GM19023 (cell line): ENCODE measurements at regions not wholly inside any gene's neighbourhood (a gene's known extent, or its start where the extent isn't known, plus 50 kb on each side); places are given as distances from the start of the nearest gene placed in this dataset.
"Not testable (repeated sequence)": the region's sequence is repeated elsewhere in the genome, so short reads cannot be mapped to it uniquely, and the experiment has no call there.

Source experiments
- ATAC-seq: cut with Tn5 transposase; IDR thresholded peaks from one replicate; pipeline ENCODE4 v1.9.1; 2021; ENCODE audit warnings: mild to moderate bottlenecking, moderate library complexity; ENCODE audit not compliant: unreplicated experiment

- ATAC-seq = no peak
Measured at GRCh38 chr7:67301667-67302066, 305.0 kb downstream of the TYW1 start.

DNA sequence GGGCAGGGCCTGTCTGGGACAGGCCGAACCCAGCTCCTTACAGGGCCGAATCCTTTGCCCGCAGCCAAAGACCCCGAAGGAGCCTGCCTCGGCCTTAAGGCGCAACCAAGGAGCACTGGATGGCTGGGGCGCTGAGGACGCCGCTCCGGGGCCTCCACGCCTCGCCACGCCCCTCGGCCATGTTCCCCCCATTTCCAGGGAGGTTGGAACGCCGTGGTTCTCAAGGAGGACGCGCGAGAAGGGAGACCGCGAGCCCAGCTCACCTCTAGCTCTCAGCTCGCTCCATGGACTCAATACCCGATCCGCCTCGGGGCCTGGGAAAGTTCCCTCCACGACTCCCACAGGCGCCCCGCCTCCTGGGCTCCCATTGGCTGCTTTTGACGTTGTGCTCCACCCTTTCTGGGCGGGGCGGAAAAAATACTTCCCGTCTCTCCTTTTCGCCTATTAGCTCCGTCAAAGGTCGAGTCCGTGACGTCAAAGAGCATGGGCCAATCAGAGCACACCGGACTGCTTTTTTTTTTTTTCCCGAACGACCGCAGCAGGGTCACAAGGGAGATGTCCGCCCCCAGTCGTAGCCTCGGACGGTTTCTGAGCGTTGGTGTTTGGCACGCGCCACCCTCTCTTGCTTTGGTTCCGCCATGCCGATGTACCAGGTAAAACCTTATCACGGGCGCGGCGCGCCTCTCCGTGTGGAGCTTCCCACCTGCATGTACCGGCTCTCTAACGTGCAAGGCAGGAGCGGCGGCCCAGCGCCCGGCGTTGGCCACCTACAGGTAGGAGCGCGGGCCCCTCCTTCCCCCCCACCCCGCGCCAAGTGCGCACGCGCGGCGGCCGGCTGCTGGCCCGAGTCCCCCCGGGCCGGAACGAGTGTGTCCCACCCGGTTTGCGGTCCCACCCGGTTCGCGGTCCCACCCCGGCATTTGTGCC is 305.7 kb downstream of the TYW1 start:
- peak; percentile 88 for ATAC-seq

DNA sequence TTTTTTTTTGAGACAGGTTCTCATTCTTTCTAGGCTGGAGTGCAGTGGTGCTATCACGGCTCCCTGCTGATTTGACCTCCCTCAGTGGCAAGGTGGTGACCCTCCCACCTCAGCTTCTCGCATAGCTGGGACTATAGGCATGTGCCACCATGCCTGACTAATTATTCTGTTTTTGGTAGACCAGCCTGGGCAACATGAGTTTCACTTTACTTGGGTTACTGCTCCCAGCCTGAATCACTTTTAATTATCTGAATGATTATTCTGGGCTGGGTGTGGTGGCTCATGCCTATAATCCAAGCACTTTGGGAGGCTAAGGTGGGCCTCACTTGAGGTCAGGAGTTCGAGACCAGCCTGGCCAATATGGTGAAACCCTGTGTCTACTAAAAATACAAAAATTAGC is 308.2 kb downstream of the TYW1 start:
- ATAC-seq = not testable (repeated sequence)

GRCh38 chr7:67306331-67306730 is 309.7 kb downstream of the TYW1 start:
- ATAC-seq = no peak

GRCh38 chr7:67309764-67310549 is 313.3 kb downstream of the TYW1 start:
- no peak for ATAC-seq

DNA sequence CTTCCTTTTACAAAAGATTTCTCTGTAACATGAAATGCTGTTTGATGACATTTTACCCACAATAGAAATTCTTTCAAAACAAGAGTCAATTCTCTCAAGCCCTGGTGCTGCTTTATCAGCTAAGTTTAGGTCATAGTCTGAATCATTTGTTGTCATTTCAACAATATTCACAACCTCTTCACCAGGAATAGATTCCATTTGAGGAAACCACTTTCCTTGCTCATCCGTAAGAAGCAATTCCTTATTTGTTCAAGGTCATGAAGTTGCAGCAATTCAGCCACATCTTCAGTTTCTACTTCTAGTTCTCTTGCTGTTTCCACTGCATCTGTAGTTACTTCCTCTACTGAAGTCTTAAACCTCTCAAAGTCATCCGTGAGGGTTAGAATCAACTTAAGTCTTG is 315.3 kb downstream of the TYW1 start:
- ATAC-seq = no peak

- ATAC-seq = no peak
Measured at GRCh38 chr7:67313213-67313612, 316.6 kb downstream of the TYW1 start.

- not testable (repeated sequence) for ATAC-seq
Measured at GRCh38 chr7:67316902-67317301, 320.3 kb downstream of the TYW1 start.

- ATAC-seq = not testable (repeated sequence)
Measured at GRCh38 chr7:67328257-67328656, 331.6 kb downstream of the TYW1 start.

DNA sequence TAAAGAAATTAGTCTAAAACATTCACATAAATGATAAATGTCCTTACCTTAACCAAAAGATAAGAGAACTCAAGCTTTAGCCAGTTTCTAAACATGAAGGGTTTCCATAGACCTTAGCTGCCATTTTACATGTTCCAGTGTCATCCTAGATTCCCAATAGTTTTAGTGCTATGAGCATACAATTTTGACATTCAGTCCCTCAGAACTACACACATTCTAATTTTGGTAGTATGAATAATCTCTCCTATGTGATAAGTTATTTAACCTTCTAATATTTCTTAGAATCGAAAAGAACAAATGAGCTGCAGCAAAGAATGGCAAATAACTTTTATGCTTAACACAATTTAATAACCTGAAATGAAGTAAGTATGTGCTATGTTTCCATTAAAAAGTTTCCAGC is 338.5 kb downstream of the TYW1 start:
- ATAC-seq = not testable (repeated sequence)

GRCh38 chr7:67335663-67336062 is 339.0 kb downstream of the TYW1 start:
- not testable (repeated sequence) for ATAC-seq

GRCh38 chr7:67338545-67338944 is 341.9 kb downstream of the TYW1 start:
- not testable (repeated sequence) for ATAC-seq

GRCh38 chr7:67341153-67341768 is 344.6 kb downstream of the TYW1 start:
- no peak for ATAC-seq

DNA sequence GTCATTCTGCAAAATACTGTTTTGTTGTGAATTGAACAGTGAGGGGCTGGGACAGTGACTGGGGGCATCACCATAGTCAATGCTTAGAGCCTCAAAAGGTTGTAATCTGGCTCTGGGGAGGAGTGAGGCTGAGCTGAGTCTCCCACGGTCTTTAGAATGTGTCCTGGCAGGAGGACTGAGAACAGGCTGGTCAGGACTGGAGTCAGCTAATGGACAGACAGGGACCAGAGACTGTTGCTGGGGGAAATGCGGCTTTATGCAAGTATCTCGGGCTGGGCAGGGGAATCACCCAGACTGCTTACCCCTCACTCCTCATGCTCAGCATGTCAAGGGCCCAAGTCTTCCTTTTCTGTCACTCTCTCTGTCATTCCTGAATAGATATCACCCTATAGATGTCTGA is 346.5 kb downstream of the TYW1 start:
- ATAC-seq = no peak

- ATAC-seq = no peak
Measured at GRCh38 chr7:67343572-67343971, 346.9 kb downstream of the TYW1 start.

GRCh38 chr7:67344481-67345193 is 348.0 kb downstream of the TYW1 start:
- ATAC-seq = no peak

DNA sequence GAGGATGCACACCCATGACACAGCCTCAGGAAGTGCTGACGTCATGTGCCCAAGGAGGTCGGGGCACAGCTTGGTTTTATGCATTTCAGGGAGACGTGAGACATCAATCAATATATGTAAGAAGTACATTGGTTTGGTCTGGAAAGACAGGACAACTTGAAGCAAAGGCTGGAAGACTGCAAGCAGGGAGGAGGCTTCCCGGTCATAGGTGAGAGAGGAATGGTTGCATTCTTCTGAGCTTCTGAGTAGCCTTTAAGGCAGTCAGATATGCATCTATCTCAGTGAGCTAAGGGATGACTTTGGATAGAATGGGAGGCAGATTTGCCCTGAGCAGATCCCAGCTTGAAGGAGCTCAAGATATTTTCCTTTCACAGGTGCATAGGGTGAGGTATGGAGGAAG is 349.5 kb downstream of the TYW1 start:
- no peak for ATAC-seq

DNA sequence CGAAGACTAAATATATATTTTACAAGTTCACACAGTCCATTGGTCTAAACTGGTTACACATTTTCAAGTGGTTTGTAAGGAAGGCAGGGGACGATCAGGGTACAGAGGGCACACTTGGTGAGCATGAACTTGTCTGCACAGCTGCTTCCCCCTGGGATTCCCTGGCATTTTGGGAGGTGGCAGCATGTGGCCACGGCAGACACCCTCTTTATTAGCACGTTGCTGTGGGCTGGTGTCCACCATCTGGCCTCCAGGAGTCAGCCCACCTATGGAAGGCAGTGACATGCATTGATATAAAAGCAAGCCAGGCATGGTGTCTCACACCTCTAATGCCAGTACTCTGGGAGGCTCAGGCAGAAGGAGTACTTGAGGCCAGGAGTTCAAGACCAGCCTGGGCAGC is 350.2 kb downstream of the TYW1 start:
- no peak for ATAC-seq

- no peak for ATAC-seq
Measured at GRCh38 chr7:67348171-67348570, 351.5 kb downstream of the TYW1 start.

- not testable (repeated sequence) for ATAC-seq
Measured at GRCh38 chr7:67357653-67358052, 361.0 kb downstream of the TYW1 start.

- not testable (repeated sequence) for ATAC-seq
Measured at GRCh38 chr7:67358316-67358715, 361.7 kb downstream of the TYW1 start.
